Activated CD4-positive, alpha-beta T cell treated with anti-CD3 and anti-CD28 coated beads, Interleukin-2, Interleukin-6, amounts not matched to agents 100 ng/mL and 50 ng/mL, durations not matched to agents 16 hours and 8 hours (primary cell): ENCODE measurements at regions not wholly inside any gene's neighbourhood (a gene's known extent, or its start where the extent isn't known, plus 50 kb on each side); places are given as distances from the start of the nearest gene placed in this dataset.
"Not testable (repeated sequence)": the region's sequence is repeated elsewhere in the genome, so short reads cannot be mapped to it uniquely, and the experiment has no call there.

Experiments
- DNase-seq: peaks from one replicate; pipeline ENCODE4 v3.0.0-alpha.2; 2020

- not testable (repeated sequence) for DNase-seq
Measured at GRCh38 chr4:55696424-55696823, 60.3 kb upstream of the NMU start.

GRCh38 chr4:55706541-55706940, 70.4 kb upstream of the NMU start:
- no peak for DNase-seq

DNA sequence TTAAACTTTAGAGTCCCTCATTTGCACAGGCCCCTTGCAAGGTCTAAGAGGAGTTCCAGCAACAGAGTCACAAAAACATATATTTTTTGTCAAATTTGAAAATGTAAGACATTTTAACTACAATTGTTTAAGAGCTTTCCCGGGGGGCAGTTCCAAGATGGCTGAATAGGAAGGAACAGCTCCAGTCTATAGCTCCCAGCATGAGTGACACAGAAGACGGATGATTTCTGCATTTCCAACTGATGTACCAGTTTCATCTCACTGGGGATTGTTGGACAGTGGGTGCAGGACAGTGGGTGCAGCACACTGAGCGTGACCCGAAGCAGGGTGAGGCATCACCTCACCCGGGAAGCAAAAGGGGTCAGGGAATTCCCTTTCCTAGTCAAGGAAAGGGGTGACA, 71.4 kb upstream of the NMU start:
- DNase-seq, result no peak

DNA sequence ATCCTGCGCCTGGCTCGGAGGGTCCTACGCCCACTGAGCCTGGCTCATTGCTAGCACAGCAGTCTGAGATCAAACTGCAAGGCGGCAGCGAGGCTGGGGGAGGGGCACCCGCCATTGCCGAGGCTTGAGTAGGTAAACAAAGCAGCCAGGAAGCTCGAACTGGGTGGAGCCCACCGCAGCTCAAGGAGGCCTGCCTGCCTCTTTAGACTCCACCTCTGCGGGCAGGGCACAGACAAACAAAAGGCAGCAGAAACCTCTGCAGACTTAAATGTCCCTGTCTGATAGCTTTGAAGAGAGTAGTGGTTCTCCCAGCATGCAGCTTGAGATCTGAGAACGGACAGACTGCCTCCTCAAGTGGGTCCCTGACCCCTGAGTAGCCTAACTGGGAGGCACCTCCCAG, 71.9 kb upstream of the NMU start:
- DNase-seq, result not testable (repeated sequence)

DNA sequence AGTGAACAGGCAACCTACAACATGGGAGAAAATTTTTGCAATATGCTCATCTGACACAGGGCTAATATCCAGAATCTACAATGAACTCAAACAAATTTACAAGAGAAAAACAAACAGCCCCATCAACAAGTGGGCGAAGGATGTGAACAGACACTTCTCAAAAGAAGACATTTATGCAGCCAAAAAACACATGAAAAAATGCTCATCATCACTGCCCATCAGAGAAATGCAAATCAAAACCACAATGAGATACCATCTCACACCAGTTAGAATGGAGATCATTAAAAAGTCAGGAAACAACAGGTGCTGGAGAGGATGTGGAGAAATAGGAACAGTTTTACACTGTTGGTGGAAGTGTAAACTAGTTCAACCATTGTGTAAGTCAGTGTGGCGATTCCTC, 76.7 kb upstream of the NMU start:
- DNase-seq, result not testable (repeated sequence)

- no peak for DNase-seq
Measured at GRCh38 chr4:55721651-55722050, 85.6 kb upstream of the NMU start.

- no peak for DNase-seq
Measured at GRCh38 chr4:55722132-55722531, 86.0 kb upstream of the NMU start.

DNA sequence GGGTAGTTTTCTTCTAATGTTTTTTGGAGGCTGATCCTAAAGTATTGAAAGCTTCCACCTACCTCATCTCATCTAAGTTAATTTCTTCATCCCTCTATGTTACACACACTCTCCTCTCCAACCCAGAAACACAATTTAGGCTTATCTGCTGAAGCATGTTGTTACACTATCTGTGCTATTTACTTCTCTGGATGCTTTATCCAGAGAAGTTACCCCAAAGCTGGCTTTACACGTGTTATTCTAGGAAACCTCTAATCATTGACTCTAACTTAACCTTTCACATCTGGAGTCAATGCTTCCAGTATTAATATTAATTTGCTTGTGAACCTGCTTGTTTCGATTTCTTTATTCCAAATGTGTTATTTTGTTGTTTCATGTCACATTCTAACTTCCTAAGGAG, 87.3 kb upstream of the NMU start:
- DNase-seq, result no peak

GRCh38 chr4:55725057-55725456, 89.0 kb upstream of the NMU start:
- no peak for DNase-seq

DNA sequence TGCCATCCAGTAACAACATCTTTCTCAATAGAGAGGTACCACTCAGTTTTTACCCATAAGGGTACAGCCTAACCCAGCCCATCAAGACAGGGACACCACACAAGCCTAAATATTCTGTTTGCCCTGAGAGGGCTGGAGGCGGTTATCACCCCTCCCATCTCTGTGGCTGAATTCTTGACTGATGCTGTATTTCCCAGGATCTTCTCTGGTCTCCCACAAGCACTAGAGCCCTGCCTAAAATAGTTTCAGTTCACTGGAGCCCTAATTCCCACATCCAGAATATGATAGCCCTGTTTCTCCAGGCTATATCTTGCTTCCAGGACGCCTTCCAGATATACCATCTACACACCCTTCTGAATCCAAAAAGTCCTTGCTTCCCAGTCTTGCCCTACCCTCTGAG, 91.6 kb upstream of the NMU start:
- no peak for DNase-seq

- no peak for DNase-seq
Measured at GRCh38 chr4:55729351-55730279, 90.0 kb upstream of the EXOC1L start.

DNA sequence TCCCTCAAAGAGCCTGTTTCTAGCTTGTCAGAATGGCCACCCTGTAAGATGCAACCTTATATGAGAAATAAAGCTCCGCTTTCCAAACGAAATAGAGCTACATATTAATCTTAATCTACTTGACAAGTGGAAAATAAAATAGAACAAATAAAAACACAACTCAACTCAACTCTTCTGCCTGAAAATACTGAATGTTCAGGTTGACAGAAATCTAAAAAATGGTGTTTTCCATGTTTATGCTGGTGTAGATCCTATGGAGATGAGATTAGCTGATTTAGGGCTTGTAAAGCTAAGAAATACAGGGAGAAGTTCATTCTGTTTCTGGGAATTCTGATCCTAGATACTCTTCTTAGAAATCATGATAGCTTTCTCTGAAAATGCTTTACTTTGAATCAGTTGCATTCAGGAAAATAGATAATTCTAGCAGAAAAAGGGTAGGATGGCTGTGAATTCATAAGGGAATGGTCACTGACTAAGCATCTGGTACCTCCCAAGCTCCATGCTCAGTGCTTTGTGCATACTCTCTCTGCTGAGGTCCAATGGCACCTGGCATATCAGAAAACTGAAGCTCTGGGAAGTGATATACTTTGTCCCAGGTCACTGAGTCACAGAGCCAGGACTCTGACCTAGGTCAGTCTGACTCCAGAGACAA, 89.2 kb upstream of the EXOC1L start:
- no peak for DNase-seq

DNA sequence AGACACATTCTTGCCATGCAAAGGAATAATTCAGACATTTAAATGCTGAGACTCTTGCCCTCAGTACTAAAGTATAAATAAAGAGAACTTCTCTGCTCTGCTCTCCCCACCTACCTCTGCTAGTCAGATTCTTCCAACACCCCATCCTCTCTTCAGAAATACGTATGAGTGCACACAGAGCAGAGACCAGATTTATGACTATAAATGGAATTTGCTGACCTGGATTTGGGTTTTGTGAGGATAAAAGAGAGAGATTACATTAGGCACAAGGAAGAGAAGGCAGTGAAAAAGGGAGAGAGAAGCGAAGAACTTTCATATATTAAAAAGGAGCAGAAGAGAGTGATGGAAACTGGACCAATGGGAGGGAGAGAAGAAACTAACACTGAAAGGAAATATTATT, 87.6 kb upstream of the EXOC1L start:
- no peak for DNase-seq

DNA sequence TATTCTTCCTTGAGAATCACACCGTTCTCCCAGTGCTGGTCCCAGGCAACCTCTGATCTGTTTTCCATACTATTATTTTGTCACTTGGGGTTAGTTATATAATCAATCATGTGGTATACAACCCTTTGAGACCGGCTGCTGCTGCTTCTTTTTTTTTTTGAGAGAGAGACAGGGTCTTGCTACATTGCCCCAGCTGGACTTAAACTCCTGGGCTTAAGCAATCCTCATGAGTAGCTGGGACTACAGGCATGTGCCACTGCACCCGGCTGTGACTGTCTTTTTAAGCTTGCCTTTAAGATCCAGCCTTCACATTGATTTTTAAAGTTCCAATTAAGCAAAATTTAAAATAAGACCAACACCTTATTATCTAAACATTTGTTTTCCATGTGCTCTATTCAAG, 86.7 kb upstream of the EXOC1L start:
- DNase-seq, result no peak

GRCh38 chr4:55733932-55734331, 85.7 kb upstream of the EXOC1L start:
- no peak for DNase-seq

DNA sequence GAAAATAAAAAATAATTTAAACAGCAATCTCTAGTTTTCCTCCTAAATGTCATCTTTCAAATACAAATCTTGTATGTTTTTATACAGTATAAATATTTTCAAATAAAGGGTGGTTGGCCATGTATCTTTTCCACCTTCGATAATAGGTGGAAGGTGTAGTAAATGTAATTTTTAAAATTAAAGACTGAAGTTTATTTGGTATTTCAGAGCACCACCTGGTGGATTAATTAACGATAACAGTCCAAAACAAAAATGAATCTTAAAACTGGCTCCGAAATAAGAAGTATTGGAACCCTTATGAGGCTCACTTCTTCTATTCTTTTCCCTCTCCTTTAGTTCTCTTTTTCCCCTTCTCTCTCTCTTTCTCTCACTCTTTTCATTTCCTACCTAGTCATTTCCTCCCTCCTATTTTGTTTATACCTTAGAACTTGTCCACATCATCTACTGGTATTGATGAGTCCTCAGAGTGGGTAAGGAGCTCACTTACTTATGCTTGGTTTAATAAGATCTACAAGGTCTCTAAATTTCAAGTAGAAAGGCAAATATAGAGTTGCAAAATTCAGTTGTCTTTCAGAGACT, 82.9 kb upstream of the EXOC1L start:
- no peak for DNase-seq

GRCh38 chr4:55742655-55743202, 76.9 kb upstream of the EXOC1L start:
- no peak for DNase-seq

DNA sequence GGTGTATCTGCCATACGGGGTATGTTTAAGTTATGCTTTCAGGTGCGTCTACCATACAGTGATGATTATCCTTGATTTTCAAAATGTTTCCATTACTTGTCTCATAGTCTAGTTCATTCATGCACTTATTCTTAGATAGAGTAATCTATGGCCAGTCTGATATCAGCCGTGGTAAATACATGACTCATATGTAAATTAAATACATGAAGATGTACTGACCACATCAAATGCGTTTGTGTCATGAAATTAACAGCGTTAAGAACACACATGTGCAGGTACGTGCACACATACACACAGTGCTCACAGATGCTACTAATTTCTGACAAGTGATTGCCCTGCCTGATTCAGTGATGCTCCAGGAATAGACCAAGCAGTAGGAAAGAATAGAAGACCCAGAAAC, 75.2 kb upstream of the EXOC1L start:
- DNase-seq, result no peak

- no peak for DNase-seq
Measured at GRCh38 chr4:55745014-55745413, 74.6 kb upstream of the EXOC1L start.

- no peak for DNase-seq
Measured at GRCh38 chr4:55747793-55748192, 71.8 kb upstream of the EXOC1L start.

DNA sequence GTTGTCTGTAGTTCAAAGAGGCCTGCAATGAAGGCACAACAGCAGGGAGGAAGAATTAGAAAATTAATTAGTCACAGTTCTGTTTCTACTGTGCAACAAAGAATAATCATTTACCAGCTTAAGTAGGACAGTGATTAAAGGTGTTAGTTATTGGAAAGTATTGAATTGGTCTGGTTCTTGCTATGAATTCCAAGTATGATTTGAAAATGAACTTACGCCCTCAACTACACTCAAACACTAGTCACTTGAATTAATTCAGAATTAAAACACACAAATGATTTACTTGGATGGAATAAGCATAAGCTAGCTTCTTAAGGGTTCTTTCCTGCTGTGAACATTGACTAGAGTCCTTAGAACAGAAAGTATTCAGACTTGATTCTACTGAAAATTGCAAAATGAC, 69.9 kb upstream of the EXOC1L start:
- DNase-seq, result no peak

DNA sequence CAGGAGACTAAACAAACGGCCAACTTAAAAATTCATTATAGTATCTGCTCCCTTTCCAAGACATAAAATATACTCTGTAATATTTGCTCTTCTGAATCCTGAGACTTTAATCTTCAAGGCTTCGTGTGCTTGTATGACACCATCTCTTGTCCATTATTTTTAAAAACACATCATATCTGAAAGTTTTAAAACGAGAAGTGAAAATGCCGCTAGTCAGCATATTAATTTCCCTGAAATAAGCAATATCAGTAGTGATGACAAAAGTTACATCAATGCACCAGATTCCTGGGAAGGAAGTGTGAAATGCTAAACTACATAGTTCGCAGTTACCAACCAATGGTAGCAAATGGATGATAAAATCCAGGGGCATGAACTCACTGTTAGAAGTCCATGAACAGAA, 66.8 kb upstream of the EXOC1L start:
- no peak for DNase-seq

DNA sequence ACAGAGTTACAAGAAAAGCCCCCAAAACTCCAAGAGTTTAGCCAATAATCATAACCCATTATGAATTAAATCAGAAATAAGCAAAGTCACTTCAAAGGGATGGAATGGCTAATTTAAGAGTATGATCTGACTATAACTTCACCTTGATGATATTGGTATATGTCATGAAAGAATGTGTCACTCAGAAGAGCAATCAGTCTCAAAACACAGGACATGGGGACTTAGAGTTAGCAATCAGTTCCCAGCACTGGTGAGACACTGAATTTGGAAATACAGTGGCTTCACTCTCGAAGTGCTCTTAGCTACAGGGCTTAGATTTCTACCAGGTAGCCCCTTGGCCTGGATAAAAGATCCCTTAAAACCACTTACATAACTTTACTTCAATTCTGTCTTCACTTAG, 65.7 kb upstream of the EXOC1L start:
- no peak for DNase-seq
